SHP77 (cell line): ENCODE measurements at regions not wholly inside any gene's neighbourhood (a gene's known extent, or its start where the extent isn't known, plus 50 kb on each side); places are given as distances from the start of the nearest gene placed in this dataset.

Experiments
- DNase-seq, 2 experiments: peaks; one replicate each; lab custom pipeline; 2025; lab: John Stamatoyannopoulos, UW

DNA sequence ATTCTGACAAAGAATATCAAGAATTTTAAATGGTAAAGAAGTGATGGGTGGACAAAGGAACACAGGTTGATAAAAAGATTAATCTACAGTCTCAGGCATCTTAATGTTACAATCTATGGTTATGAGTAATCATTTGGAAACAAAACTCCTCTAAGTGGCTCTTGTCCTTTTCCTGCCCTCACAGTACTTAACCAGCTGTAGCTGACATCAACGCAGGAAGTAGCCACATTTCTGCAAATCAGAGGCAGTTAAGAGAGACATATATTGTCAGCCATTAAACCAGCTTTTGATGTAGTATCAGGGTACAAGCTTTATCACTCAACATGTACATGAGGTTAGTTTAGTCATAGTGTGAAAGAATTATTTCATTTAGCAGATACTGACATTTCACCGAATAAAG, 244.6 kb downstream of the NR4A2 start:
- DNase-seq = no peak

DNA sequence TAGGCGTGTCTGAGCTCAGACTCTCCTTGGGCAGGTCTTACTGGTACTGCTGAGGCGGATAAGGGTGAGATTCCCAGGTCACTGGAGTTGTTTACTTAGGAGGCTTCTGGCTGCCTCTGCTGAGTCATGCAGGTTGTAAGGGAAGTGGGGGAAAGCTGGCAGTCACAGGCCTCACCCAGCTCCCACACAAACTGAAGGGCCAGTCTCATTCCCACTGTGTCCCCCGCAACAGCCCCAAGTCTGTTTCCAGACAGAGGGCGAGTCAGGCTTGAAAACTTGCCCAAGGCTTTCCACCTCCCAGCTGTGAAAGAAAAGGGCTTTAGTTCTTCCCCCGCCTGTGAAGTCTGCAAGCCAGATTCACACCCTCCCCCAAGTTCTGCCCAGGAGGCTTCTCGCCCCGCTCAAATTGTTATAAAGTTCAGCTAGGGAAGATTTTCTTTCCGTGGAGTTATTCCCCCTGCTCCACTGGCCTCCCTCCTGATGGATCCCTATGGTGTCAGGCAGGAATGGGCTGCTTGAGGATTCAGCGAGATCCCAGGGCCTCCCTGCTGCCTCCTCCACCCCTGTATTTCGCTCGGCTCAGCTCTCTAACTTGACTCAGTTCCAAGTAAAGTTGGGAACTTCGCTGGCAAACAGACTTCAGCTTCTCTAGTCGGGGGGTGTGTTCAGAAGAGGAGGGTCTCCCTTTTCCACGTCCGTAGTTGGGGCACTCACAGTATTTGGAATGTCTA, 248.6 kb downstream of the NR4A2 start:
- no peak for DNase-seq

DNA sequence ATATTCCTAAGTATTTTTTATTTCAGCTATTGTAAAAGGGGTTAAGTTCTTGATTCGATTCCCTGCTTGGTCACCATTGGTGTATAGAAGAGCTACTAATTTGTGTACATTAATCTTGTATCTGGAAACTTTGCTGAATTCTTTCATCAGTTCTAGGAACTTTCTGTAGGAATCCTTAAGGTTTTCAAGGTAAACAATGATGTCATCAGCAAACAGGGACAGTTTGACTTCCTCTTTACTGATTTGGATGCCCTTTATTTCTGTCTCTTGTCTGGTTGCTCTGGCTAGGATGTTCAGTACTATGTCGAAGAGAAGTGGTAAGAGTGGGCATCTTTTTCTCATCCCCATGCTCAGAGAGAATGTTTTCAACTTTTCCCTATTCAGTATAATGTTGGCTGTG, 252.7 kb downstream of the NR4A2 start:
- no peak for DNase-seq

DNA sequence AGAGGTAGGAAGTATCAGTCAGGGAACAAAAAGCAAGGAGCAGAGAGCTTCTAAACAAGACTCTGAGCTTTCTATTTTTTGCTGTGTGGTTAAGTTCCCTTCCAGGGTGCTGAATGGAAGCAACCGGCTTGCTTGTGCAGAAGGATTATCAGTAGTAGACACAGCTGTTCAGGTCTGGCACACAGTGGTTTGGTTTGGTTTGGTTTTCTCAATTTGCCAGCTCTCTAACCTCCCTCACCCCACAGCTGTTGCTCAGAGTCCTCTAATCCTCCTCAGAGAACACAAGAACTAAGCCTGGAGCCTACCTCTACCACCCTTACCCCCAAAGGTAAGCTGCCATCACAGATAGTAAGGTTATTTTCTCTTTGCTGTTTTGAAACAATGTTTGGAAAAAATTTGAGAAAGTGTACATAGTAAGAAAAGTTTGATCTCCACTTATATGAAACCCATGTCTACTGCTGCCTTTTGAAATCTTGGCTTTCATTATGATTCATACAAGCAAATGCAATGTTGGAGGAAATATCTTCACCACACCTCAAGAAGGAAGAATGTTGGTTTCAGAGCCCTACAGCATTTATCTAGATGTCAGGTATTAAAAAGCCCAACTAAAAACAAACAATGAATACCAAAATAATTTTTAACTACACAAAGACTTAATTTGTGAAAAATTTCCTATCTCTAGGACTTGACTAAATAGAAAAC, 255.3 kb downstream of the NR4A2 start:
- DNase-seq = no peak

DNA sequence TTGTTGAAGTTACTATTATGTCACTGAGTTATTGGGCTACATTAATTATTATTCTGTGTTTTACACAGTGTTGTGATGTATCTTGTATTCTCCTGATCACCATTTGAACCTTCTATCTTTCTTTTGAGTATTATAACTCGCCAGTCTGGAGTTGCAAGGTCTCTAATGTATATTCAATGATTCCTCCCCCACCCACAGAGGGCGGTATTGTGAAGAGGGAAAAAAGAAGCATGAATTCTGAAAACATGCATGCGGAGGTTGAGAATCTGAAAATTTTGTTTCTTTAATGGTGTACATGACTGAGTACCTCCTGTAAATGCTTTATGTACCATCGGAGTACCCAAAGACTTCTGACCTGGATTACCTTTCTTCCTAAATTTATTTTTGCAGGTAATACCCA, 266.6 kb downstream of the NR4A2 start:
- no peak for DNase-seq

DNA sequence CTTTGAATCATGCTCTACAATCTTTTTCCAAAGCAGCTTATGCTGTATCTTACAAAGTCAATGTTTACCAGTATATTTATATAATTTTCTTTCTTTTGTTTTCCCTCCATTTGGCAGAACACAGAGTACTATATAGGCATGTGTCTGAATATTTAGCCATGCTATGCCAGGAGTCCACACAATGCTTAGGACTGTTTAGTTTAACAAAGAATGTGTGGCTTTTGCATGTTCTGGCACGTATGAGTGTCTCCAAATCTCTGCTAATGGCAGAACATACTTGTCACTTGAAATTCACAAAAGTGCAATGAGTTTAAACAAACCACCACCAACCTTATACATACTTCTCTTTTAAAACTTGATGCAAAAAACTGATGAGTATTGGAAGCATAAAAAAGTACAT, 268.0 kb downstream of the NR4A2 start:
- no peak for DNase-seq

DNA sequence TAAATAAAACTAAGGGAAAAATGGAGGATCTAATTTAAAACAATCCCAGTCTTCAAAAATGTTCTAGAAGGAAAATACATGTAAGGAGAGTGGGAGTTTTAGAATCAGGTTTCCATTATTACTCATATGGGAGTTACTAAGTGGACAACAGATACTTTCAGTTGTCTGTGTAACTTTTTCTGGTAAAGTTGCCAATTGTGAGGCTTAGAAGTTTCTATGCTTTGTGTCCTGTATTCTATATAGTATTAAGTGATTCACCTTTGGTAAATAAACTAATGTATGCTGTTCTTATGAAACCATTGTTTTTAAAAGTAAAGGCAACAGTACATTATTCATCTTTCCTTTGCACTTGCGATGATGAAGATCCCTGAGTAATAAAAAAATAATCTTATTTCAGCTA, 274.9 kb downstream of the NR4A2 start:
- DNase-seq = no peak

DNA sequence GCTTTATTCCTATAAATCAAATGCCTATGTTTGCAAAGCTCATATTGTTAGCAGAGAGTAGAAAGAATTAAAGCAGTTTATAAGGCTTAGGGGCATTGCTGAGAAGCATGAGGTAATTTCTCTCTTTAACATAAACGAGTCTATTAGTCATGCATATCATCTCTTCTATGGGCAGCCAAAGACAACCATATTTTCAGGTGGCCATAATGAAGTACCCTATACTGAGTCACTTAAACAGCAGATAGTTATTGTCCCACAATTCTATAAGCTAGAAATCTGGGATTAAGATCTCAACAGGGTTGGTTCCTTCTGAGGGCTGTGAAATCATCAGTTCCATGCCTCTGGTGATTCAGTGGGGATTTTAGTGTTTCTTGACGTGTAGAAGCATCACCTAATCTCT, 277.5 kb downstream of the NR4A2 start:
- DNase-seq = no peak

DNA sequence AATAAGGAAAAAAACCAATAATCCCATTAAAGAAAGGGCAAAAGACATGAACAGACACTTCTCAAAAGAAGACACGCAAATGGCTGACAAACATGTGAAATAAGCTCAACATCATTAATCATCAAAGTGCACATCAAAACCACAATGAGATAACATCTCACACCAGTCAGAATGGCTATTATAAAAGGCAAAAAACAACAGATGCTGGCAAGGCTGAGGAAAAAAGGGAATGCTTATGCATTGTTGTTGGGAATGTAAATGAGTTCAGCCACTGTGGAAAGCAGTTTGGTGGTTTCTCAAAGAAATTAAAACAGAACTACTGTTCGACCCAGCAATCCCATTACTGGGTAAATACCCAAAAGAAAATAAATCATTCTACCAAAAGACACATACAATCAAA, 285.6 kb downstream of the NR4A2 start:
- no peak for DNase-seq

DNA sequence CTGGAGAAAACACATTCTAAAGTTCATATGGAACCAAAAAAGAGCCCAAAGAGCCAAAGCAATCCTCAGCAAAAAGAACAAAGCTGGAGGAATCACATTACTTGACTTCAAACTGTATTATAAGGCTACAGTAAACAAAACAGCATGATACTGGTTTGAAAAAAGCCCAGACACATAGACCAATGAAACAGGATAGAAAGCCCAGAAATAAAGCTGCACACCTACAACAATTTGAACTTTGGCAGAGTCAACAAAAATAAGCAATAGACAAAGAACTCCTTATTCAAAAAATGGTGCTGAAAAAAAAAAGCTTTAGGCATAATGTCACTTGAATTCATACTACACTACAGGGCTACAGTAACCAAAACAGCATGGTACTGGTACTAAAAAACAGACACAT, 289.6 kb downstream of the NR4A2 start:
- no peak for DNase-seq

DNA sequence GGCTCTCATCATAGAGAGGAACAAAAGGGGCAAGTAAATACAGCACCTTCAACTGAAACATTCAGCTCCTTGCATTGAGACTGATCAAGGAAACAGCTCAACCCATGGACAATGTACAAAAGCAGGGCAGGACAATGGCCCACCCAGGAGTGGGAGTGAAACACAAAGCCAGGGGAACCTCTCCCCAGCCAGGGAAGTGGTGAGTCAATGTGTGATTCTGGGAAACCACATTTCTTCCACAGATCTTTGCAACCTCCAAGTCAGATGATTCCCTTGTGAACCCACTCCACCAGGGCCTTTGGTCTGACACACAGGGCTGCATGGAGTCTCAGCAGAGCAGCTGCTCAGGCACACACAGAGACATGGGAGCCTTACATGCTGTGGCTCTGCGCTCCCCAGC, 294.5 kb downstream of the NR4A2 start:
- DNase-seq = no peak

DNA sequence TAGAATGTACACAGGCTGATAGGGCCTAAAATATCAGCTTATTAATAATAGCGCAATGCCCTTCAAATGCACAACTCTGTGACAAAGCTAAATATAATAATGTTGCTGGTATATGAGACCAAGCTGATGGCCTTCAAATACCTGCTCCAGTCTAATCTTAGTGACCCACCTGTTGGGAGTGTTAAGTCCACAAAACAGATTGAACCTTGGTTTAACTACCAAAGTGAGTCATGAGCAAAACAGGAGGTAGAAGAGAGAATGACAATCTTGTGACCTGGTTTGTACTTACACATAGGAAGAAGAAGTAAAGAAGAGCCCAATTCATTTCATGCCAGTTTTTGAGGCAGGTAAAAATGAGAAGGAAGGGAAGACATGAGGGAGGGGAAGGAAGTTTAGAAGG, 295.0 kb downstream of the NR4A2 start:
- no peak for DNase-seq

DNA sequence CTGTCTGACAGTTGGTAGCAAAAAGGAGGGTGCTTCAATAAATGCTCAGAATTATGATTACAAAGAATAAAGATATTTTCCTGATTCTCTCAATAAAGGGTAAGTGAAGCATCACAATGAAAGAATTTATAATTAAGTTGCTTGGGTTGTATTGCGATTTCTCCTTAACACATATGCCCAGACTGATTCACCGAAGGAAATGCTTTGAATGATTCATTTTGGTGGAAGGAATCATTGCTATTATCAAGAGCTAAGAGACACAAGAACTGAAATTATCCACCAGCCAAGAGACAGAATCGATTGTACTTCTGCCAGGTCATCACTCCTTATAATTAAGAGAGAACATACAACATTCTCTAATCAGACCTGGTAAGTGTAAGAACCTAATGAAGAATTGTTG, 301.4 kb downstream of the NR4A2 start:
- no peak for DNase-seq

DNA sequence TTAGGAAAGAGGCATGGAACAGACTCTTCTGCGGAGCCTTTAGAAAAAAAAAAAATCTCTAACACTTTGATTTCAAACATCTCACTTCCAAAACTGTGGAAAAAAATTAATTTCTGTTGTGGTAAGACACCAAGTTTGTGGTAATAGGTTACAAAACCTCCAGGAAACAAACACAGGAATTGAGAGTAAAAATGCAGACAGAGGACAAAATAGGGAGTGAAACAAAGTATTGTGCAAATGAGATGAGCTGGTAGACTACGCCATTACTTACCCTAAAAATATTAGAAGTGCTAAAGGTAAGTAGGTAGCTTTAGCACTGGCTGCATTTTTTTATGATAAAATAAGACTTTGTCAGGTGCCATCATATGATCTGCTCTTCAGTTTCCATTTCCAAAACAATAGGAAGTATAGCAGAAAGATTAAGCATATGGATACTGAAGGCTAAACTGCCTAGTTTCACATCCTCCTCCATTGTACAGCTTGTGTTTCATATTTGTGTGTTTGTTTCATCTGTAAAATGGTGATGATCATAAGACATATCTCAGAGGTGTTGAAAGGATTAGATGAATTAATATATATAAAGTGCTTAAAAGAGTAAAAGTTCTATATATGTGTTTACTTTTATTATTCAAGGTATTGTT, 309.2 kb downstream of the NR4A2 start:
- no peak for DNase-seq

DNA sequence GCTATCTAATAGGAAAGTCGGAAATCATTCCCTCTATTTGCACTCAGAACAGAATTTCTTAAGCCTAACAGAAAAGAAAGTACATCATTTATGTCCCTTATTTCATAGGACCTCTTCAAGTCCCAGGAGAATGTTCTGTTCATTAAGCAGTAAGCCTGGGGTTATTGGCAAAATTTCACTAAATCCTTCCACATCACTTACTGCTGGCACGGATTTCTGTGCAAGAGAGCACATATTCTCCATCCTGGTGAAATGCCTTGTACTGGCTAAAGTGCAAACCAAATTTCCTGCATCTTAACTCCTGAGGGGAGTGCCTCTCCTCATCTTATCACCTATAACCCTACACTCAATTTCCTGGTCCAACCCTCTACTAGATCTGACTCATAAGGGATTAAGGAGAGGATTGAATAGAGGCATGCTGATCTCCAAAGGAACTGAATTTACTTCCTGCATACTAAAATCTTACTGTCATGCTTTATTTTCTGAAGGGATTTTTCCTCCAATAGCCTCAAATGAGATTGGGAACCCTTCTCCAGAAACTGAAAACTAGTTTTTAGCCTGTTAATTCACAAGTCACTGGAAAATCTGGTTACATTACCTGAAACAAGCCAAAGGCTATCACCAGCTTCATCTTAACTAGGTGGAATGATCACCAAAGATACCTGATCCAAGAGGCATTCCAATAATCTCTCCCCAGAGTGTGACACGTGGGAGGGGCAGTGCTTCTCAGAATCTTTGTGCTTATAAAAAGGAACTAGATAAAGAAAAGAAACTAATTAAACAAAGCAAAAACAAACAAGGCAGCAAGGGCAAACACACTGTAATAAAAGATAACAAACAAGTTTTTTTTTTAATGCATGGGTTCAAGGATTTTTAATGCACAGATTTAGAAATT, 311.1 kb downstream of the NR4A2 start:
- DNase-seq = no peak

DNA sequence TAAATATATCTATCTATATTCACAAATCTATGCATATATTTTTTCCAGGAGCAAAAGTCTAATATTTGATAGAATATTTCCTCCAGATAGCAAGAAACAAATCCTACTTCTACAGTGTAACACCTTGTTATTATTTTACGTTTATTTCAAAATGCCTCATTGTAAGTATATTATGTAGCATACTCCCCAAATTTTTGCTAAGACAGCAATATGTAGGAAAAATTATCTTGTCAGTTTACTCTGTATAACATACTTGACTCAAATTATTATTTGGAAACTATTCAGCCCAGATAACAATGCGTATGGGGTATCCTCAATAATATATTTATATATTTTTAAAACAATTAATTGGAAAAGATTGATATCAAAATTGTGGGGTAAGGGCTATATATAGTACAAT, 313.2 kb downstream of the NR4A2 start:
- DNase-seq = no peak

DNA sequence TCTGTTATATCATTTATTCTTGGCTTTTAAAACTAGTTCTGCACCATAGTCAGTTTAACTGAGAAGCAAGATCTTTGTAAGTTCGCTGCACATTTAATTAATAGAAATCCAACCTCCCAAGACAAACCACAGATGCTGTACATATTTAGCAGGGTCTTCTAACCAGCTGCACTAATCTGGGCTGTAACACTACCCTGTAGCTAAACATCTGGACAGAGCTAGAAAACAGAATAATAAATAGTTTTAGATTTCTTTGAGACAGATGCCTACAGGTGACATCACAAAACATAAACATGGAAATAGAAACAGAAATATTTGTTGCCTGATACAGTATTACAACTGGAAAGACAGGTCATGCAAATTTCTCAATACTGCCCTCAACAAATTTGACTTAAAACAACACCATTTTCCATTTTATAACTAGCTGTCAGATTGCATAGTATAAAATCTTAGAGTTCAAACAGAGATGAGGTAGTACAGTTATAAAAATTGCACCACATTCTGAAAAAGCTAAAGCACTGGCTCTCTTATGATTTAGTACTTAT, 315.1 kb downstream of the NR4A2 start:
- DNase-seq = no peak

DNA sequence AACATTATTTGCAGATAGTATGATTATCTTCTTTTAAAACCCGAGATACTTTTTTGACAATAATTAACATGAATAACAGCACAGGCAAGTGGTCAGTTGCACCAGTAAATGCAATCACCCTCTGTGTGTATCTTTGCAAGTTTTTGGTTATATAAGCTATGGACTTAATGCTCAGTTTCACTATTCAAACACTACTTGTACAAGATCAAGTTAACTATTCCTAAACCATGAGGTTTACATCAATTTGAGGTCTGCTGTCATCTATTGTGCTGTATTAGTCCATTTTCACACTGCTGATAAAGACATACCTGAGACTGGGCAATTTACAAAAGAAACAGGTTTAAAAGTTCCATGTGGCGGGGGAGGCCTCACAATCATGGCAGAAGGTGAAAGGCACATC, 323.2 kb downstream of the NR4A2 start:
- DNase-seq = no peak

DNA sequence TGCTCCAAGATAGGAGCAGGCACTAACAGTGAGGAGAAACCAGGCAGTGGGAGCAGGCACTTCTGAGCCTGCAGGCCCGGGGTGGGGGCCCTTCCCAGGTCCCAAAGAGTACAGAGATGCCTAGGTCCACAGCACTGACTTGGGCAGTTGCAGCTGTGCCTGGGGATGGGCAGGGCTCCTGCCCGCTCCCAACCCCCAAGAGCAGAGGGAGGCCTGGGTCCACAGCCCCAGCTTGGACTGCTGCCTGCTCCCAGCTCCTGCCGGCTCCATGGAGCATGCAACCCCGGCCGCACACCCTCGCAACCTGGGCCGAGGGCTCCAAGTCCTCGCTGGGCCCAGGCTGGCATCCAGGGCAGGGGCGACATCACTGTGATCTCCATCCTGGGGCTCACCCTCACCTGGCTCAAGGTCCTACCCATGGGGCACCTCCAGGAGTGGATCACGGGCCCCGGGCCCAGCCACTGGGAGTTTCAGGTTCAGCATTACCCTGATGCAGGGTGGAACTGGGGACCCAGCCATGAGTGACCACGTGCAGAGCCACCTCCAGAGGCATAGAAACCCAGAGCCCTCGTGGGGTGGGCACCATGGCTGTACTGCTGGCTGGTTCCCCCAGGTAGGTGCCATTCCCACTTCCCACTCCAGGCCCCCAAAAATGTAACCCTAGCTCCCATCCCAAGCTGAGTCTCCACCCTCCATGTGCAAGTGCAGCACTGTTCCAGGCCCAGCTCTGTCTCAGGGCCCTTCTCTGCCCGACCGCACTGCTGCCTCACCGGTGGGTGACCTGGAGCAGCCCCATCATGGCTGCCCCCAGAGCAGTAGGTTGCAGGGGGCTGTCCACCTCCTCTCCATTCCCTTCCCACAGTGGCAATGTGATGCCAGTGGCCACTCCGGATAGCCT, 325.6 kb downstream of the NR4A2 start:
- no peak for DNase-seq

DNA sequence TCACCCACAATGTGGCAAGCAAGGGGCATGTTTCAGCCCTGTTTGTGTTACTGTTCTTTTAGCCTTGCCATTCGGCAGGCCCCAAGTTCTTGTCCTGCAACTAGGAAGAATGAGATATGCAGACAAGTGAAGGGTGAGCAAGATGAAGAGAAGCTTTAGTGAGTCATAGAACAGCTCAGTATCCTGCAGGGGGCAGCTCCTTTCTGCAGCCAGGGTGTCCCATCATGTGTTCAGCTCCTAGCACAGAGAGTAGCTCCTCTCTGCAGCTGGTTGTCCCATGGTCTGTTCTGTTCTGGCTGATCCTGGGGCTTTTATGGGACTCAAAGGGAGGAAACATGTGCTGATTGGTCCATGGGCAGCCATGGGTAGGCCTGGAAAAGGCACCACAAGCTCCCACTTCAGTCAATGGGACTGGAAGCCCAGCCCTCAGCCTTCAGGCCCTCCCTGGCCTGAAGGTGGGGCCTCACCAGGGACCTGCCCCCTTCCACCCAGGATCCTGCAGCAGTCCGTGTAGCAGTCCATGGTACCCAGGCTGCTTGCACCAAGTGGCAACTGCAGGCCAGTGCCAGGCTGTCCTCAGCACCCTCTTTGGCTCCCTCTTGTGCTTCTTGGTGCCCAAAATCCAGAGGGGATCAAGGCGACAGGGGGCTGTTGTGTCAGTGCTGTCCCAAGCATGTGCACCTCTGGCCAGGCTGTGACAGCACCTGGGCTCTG, 326.4 kb downstream of the NR4A2 start:
- DNase-seq = peak in 1 of 2 experiments; percentile 9
